Activated CD4-positive, alpha-beta T cell treated with anti-CD3 and anti-CD28 coated beads, Interleukin-2, Interleukin-6, amounts not matched to agents 100 ng/mL and 50 ng/mL, durations not matched to agents 16 hours and 8 hours (primary cell): ENCODE measurements at regions not wholly inside any gene's neighbourhood (a gene's known extent, or its start where the extent isn't known, plus 50 kb on each side); places are given as distances from the start of the nearest gene placed in this dataset.

Experiments used
- DNase-seq: peaks from one replicate; pipeline ENCODE4 v3.0.0-alpha.2; 2020

DNA sequence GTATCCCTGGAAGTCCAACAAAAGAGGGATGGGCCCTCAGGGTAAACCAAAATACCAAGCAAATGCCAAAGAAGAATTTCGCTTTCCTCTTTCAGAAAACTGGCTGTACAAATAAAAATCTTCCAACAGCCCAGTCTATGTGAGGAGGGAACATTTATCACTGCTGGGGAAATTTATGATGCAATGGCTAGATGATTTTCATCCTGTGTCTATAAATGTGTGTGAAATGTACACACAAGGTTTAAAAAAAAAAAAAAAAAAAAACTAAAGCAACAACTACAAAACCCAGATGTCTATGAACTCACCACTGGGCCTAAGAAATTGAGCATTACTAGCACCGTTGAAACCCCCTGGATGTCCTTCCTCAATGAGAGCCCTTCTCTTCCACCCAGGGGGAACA is 68.7 kb upstream of the SLC4A11 start:
- no peak for DNase-seq

DNA sequence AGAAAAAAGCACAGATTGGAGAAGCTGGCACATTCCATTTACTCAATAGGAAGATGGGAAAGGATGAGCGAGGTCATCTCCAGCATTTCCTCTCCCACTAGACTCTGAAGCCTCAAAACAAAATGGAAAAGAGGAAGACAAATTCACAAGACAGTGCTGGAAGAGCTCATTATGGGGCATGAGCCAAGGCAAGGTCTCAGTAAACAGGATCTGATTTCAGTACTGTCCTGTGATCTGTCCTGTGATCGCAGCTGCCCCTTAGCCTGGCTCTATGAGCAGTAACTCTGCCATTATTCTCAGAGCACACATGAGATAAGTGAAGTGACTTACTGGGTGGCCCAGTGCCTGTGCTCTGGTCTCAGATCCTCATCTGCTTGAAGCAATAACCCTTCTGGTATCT is 68.1 kb upstream of the SLC4A11 start:
- no peak for DNase-seq

DNA sequence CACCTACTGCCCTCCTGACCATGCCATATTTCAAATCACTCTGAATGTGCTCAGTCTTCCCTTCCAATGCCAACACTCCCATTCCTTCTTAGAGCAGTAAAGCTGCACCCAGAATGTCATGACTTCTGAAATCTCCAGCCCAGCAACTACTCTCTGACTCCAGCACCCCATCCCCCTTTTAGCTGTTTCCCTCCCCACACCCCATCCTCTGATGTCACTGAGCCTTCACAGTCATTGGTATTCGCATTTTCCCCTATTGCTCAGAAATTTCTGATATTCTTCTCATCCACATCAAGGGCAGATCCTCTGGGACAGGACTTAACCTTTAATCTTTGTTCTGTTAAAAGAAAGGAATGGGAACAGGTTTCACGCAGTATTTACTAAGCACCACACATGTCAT is 67.1 kb upstream of the SLC4A11 start:
- no peak for DNase-seq

DNA sequence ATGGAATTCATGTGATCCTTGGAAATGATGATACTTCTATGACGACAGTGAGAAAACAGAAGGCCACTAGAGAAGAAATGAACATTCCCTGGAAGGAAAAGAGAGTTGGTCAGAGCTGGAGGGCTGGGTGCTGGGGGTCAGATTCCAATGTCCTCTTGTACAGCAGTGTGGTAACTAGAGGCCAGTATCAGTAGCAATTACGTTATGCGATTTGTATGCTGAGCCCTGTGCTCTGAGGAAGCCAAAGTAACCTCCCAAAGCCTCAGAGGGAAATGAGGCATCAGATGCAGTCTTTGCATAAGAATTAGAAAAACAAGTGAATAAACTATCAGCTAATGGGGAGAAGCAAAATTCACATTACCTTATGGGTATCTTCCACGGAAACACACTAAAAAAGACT is 65.5 kb upstream of the SLC4A11 start:
- no peak for DNase-seq

DNA sequence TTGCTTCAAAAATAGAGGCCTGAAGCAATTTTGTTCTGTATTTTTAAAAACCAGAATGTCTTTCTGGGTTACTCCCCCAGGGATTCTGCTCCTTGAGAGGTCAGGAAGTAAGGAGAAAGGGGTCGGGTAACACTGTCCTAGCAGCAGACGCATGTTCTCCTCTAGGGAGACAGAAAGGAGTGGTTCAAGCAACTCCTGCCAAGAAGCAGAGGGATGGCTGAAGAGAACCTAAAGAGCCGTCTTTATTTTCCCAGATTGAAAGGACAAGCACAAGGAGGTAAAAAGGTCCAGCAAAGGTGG is 58.0 kb upstream of the SLC4A11 start:
- DNase-seq, result no peak

DNA sequence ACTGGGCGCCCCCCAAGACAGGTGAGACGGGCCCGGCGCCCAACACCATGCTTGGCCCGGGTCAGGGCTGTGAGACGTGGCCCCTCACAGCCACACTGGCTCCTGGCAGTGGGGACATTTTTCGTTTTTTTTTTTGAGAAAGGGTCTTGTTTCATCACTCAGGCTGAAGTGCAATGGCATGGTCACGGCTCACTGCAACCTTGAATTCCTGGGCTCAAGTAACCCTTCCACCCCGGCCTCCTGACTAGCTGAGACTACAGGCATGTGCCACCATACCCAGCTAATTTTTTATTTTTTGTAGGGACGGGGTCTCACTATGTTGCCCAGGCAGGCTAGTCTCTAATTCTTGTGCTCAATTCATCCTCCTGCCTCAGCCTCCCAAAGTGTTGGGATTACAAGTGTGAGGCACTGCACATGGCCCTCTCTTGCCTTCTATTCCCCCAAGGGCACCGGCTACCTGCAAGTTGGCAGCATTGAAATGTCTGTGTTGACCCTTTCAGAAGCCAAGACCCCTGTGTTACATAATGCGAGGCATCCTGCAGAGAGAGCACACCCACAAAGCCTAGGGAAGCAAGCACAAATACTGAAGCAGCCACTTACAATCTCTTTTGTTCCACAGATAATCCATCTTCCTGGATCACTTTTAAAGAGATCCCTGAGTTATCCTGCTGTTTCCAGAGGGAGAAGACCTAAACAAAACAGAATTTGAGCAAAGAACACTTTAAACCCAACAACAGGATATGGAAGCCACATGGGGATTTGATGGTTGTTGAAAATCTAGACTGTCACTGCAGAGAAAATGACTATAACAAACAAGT is 57.5 kb upstream of the SLC4A11 start:
- no peak for DNase-seq
